GM18517 (cell line): ENCODE measurements at regions not wholly inside any gene's neighbourhood (a gene's known extent, or its start where the extent isn't known, plus 50 kb on each side); places are given as distances from the start of the nearest gene placed in this dataset.

Experiments
- ATAC-seq: cut with Tn5 transposase; IDR thresholded peaks from one replicate; pipeline ENCODE4 v1.9.1; 2021; ENCODE audit warnings: mild to moderate bottlenecking, moderate library complexity; ENCODE audit not compliant: unreplicated experiment

- no peak for ATAC-seq
These were observed 110.3 kb upstream of the MSX1 start for GRCh38 chr4:4749137-4749536.

- no peak for ATAC-seq
These were observed 113.0 kb upstream of the MSX1 start for GRCh38 chr4:4746444-4746843.

DNA sequence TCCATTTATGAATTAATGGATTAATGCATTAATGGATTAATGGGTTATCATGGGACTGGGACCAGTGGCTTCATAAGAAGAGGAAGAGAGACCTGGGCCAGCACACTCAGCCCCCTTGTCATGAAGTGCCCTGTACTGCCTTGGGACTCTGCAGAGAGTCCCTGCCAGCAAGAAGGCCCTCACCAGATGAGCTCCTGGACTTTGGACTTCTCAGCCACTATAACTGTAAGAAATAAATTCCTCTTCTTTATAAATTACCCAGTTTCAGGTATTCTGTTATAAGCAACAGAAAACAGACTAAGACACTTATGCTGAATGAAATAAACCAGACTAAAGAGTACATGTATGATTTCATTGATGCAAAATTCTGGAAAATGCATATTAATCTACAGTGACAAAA lies 119.4 kb upstream of the MSX1 start:
- ATAC-seq, result no peak

DNA sequence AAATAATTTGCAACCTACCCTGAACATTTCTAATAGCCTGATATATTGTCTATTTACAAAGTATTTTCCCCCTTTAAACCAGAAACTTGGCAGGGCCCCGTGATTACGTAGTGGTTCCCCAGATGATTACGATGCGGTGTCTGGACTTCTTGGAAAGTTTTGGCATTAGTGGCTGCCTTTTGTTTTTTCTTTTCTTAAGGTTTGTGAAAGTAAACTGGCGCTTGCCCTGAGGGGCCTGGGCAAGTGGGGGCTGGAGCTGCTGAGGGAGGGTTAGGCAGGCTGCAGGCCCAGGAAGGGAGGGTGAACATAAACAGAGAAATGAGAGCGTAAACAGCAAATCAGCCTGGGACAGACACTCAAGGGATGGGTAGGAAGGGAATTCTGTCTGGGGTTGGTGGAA lies 123.6 kb upstream of the MSX1 start:
- no peak for ATAC-seq

DNA sequence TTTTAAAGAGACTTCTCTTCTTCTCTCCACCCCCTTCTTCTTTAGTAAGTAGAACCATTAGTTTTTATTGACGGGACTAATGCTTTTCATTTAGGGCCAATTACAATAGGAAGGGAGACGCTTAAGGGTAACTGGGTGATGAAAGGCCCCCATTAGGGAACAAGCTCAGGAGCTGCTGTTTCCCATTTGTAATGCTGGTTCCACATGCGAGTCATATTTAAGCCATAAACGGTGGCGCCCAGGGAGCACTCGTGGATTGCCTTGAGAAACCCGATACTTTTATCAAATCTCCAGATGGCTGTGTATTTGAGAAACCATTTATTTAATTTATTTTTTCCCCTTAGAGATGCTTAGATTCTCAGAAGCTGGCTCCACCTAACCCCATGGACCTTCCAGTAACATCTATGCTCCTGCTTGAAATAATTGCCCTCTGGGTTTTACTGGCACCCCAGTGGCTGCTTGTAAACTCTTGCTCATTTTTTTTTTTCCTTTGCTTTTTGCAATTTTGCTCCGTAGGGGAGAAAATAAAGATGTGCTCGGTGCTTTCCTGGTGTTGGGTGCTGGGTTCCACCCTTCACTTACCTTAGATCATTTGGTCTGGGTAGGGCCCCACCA lies 124.2 kb upstream of the MSX1 start:
- no peak for ATAC-seq

GRCh38 chr4:4734425-4734824 lies 125.0 kb upstream of the MSX1 start:
- ATAC-seq, result no peak

- no peak for ATAC-seq
These were observed 125.8 kb upstream of the MSX1 start for GRCh38 chr4:4733663-4734062.

DNA sequence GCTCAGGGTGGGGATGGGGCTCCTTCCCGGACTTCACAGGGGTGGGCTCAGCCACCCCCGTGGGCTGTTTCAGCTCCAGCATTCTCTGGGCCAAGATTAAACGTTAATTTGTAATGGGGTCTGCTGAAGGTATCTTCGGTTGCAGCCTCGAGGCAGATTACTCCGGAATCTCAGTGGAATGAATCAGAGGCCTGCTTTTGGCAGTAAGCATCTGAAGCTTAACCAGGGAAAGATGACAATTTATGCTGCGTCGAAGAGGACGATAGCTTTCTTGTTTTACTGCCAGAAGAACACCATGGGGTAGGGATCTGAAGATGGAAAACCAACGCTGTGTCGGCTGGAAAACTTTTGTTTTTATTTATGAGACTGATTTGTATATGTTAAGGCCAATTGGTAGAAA lies 129.2 kb upstream of the MSX1 start:
- no peak for ATAC-seq

DNA sequence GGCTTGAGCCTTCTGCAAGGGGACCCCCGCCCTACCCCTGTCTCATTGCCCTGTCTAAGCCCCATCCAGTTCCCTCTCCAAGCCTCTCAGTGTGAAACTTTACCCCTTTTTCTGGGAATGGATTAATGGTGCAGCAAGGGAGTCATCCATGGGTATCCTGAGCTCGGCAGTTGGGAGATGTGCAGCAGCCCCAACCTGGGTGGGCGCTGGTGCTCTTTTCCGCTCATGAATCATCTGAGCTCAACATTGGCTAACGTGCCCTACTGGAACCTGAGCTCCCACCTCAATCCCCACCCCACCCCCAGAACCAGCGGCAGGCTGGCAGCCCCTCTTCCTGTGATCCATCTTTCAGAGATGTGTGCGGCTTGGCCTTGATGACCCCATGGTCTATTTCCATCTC lies 130.3 kb upstream of the MSX1 start:
- ATAC-seq, result no peak

GRCh38 chr4:4727536-4727935 lies 131.9 kb upstream of the MSX1 start:
- ATAC-seq, result no peak

- no peak for ATAC-seq
These were observed 133.4 kb upstream of the MSX1 start for GRCh38 chr4:4726051-4726450.

- no peak for ATAC-seq
These were observed 135.1 kb upstream of the MSX1 start for GRCh38 chr4:4724321-4724720.

- ATAC-seq, result no peak
These were observed 137.8 kb upstream of the MSX1 start for GRCh38 chr4:4721636-4722035.

- no peak for ATAC-seq
These were observed 138.8 kb upstream of the MSX1 start for GRCh38 chr4:4720646-4721045.

DNA sequence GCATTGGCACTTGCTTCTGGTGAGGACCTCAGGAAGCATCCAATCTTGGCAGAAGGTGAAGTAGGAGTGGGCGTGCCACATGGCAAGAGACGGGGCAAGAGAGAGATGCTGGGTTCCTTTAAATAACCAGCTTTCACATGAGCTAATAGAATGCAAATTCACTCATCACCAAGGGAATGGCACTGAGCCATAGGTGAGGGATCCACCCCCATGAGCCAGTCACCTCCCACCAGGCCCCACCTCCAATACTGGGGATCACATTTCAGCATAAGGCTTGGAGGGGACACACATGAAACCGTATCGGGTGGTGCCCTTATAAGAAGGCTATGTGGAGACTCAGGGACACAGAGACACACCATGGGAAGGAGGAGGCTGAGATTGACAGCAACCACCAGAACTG lies 140.0 kb upstream of the MSX1 start:
- ATAC-seq, result no peak

- ATAC-seq, result no peak
These were observed 141.8 kb upstream of the MSX1 start for GRCh38 chr4:4717692-4718091.

GRCh38 chr4:4714331-4714730 lies 145.1 kb upstream of the MSX1 start:
- no peak for ATAC-seq

DNA sequence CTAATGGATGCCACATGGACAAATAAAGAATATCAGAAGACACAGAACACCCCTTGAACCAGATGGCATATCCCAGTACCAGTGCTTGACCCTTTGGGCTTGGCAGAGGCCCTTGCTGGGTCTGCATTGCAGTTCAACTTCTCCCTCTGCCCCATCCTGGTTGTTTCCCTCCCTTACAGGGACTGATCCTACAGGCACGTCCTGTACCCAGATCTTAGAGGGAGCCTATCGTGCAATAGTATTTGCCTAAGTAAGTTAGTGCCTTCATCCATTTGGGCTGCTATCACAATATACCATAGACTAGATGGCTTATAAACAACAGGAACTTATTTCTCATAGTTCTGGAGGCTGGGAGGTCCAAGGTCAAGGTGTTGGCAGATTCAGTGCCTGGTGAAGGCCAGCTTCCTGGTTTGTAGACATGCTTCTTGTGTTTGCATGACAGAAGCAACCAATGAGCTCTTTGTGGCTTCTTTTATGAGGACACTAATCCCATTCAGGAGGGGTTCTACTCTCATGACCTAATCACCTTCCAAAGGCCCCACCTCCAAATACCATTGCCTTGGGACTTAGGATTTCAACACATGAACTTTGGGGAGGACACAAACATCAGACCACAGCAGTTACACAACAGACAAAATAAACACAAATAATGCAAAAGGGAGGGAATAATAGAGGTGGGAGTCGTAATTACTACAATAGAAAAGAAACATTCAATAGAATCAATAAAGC lies 146.5 kb upstream of the MSX1 start:
- no peak for ATAC-seq

DNA sequence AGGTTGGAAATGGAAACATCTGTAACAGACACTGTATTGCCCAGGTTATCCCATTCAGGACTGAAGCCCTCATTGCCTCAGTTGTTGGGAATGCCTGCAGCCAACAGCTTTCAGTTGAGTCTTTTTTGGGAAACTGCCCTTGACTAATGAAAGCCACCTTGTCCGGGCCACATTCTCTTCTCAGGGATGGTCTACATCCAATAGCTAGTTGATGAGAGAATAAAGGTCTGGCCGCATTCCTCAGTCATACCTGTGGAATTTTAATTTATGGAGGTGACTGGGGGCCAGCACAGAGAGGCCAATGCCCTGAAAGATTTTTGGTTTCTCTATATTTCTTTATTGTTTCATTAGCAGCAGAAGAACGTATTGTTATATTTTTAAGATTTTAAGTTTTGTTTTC lies 147.6 kb upstream of the MSX1 start:
- no peak for ATAC-seq

- no peak for ATAC-seq
These were observed 149.7 kb upstream of the MSX1 start for GRCh38 chr4:4709736-4710135.

- no peak for ATAC-seq
These were observed 155.2 kb upstream of the MSX1 start for GRCh38 chr4:4704267-4704666.

DNA sequence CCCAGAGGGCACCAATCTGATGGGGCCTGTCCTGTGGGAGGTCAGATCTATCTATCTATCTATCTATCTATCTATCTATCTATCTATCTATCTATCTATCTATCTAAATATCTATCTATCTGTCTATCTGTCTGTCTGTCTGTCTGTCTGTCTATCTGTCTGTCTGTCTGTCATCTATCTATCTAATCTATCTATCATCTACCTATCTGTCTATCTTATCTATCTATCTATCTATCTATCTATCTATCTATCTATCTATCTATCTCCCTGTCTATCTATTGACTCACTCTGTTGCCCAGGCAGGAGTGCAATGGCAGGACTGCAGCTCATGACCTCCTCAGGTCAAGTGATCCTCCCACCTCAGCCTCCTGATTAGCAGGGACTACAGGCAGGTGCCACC lies 155.7 kb upstream of the STX18 start:
- ATAC-seq, result no peak

GRCh38 chr4:4696530-4696929 lies 154.7 kb upstream of the STX18 start:
- ATAC-seq, result no peak
